K562 (cell line): ENCODE measurements at regions not wholly inside any gene's neighbourhood (a gene's known extent, or its start where the extent isn't known, plus 50 kb on each side); places are given as distances from the start of the nearest gene placed in this dataset.

ENCODE experiments used
- ATF4 ChIP-seq: fragments of 450-650 bp; formaldehyde crosslinking; IDR thresholded peaks from 2 replicates; pipeline ENCODE4 v1.4.0; 2022; ENCODE audit warnings: mild to moderate bottlenecking, moderate library complexity
- EP300 ChIP-seq: IDR thresholded peaks from 2 replicates; pipeline ENCODE4 v1.6.1; 2012; ENCODE audit warnings: low read length, improper control_type of control experiment
- ETV6 ChIP-seq, 3 experiments: fragments of 150-350 bp in 1 of 3; sonication (generic) in 1 of 3; formaldehyde crosslinking in 1 of 3; IDR thresholded peaks; 2 replicates each; pipeline versions ENCODE4 v1.6.1 to v1.8.0; 2014 to 2022; ENCODE audit warnings: borderline replicate concordance in 2 of 3, low read depth in 2 of 3, antibody characterized with exemption in 1 of 3, low read length in 1 of 3, mild to moderate bottlenecking in 1 of 3, missing genetic modification reagents in 1 of 3
- FOXM1 ChIP-seq, 2 experiments: fragments of 450-650 bp in 1 of 2; sonication (generic) in 1 of 2; formaldehyde crosslinking in 1 of 2; IDR thresholded peaks; 2 replicates each; pipeline versions ENCODE4 v1.6.1 to v1.9.0; 2017 to 2022; ENCODE audit warnings: low read depth in 2 of 2, mild to moderate bottlenecking in 2 of 2, missing genetic modification reagents in 1 of 2, moderate library complexity in 1 of 2
- JUN ChIP-seq, 2 experiments: sonication (generic) in 1 of 2; formaldehyde crosslinking in 1 of 2; IDR thresholded peaks; 2 replicates each; pipeline versions ENCODE4 v1.6.1 to v1.8.0; 2012 to 2022; ENCODE audit warnings: borderline replicate concordance in 2 of 2, mild to moderate bottlenecking in 2 of 2, improper control_type of control experiment in 1 of 2, low read depth in 1 of 2, low read length in 1 of 2, missing genetic modification reagents in 1 of 2
- NCOA4 ChIP-seq: fragments of 450-650 bp; IDR thresholded peaks from 2 replicates; pipeline ENCODE4 v1.6.1; 2018; ENCODE audit warnings: mild to moderate bottlenecking; ENCODE audit not compliant: partially characterized antibody
- NR2C1 ChIP-seq, 2 experiments: fragments of 450-650 bp; IDR thresholded peaks; 2 replicates each; pipeline ENCODE4 v1.6.1; 2017; ENCODE audit warnings: mild to moderate bottlenecking in 2 of 2, antibody characterized with exemption in 1 of 2, inconsistent platforms in 1 of 2, missing compliant biosample characterization in 1 of 2, missing genetic modification characterization in 1 of 2
- SMAD3 ChIP-seq: fragments of 450-650 bp; formaldehyde crosslinking; conservative IDR thresholded peaks from 2 replicates; pipeline ENCODE4 v1.4.0; 2020; ENCODE audit warnings: mild to moderate bottlenecking
- ZNF707 ChIP-seq: fragments of 250-450 bp; sonication (Bioruptor Pico); conservative IDR thresholded peaks from 2 replicates; pipeline ENCODE4 v1.8.0; 2022; ENCODE audit warnings: inconsistent platforms, mild to moderate bottlenecking, moderate library complexity

DNA sequence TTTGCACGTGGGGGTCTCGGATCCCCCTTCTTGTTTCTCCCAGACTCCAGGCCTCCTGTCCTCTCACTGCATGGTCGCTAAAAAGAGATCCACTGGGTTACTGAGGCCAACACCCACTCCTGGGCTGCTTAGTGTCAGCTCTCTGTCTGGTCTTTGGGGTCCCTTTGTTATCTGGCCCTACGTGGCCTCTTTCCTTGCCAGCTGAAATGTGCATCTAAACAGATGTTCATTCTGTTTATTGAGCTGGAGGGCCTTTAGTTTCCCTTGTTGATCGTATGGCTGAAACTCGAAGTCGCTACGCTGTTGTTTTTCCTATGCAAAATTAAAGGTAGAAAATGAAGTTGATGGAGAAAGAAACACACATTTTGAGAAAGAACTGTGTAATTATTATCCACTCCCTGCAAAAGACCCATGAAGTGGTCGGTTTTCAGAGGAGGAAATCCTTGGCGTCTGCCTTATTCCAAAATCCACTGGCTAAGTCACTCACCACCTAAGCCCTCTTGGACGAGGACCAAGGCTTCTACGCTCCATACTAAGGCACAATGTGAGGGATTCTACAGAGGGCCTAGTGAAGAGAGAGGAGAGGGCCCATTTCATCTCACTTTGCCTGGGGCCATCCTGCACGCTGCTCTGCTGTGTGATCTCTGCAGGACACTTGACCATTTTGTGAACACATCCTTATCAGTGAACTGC, 105.3 kb downstream of the GLI2 start (continued):
- TF ChIP-seq ATF4 (CRISPR knock-in tag) = no peak
- no peak for TF ChIP-seq FOXM1 (IDR thresholded peaks at IDR 0.05; ENCODE audit: low read depth)
- TF ChIP-seq FOXM1 (CRISPR knock-in tag; IDR thresholded peaks at IDR 0.05; ENCODE audit: low read depth) = no peak
- TF ChIP-seq ZNF707 (CRISPR knock-in tag) = no peak
- TF ChIP-seq SMAD3 = no peak
- no peak for TF ChIP-seq JUN (IDR thresholded peaks at IDR 0.05; ENCODE audit: borderline replicate concordance, low read depth, low read length)
- no peak for TF ChIP-seq JUN (CRISPR knock-in tag; IDR thresholded peaks at IDR 0.05; ENCODE audit: borderline replicate concordance)
- no peak for TF ChIP-seq NR2C1 (IDR thresholded peaks at IDR 0.05)
- TF ChIP-seq NR2C1 (tag; IDR thresholded peaks at IDR 0.05) = no peak
- no peak for TF ChIP-seq EP300
- TF ChIP-seq ETV6 (IDR thresholded peaks at IDR 0.05; ENCODE audit: borderline replicate concordance in 1 of 2, low read depth in 2 of 2, low read length in 1 of 2) = no peak
- no peak for TF ChIP-seq ETV6 (CRISPR knock-in tag; IDR thresholded peaks at IDR 0.05; ENCODE audit: borderline replicate concordance)
- no peak for TF ChIP-seq NCOA4
